ENCODE measurements at regions not wholly inside any gene's neighbourhood (a gene's known extent, or its start where the extent isn't known, plus 50 kb on each side); places are given as distances from the start of the nearest gene placed in this dataset.

- Histone ChIP-seq H3K4me1 (ENCODE audit: insufficient read depth, low read length) (no peaks in the 10 kb centered on the region), H3K9me3 (ENCODE audit: low read length) (peaks cover 2% of the 10 kb centered on the region)
Measured at GRCh38 chr1:55609630-55610029, 394.5 kb upstream of the USP24 start.

GRCh38 chr1:55605155-55605554 is 390.0 kb upstream of the USP24 start:
- Histone ChIP-seq H3K9me3 (ENCODE audit: low read length) (peaks cover 2% of the 10 kb centered on the region), H3K36me3 (ENCODE audit: insufficient read depth, low read length) (no peaks in the 10 kb centered on the region), H3K4me1 (ENCODE audit: insufficient read depth, low read length) (no peaks in the 10 kb centered on the region), H2AFZ (ENCODE audit: low read depth, low read length) (no peak overlapping the region), H3K4me3 (ENCODE audit: low read length) (no peak overlapping the region), H3K27me3 (ENCODE audit: insufficient read depth, low read length) (no peaks in the 10 kb centered on the region)

More at GRCh38 chr1:55609630-55610029, 394.5 kb upstream of the USP24 start:
- Histone ChIP-seq H3K4me3 (ENCODE audit: low read length) (no peak overlapping the region), H3K27me3 (ENCODE audit: insufficient read depth, low read length) (no peaks in the 10 kb centered on the region), H3K36me3 (ENCODE audit: insufficient read depth, low read length) (no peaks in the 10 kb centered on the region), H2AFZ (ENCODE audit: low read depth, low read length) (no peak overlapping the region)

- H2AFZ ChIP-seq (ENCODE audit: low read depth, low read length), result no peak overlapping the region
- no peaks in the 10 kb centered on the region for H3K36me3 ChIP-seq (ENCODE audit: insufficient read depth, low read length)
- H3K4me1 ChIP-seq (ENCODE audit: insufficient read depth, low read length), result no peaks in the 10 kb centered on the region
- H3K9me3 ChIP-seq (ENCODE audit: low read length), result peaks cover 2% of the 10 kb centered on the region
- no peaks in the 10 kb centered on the region for H3K27me3 ChIP-seq (ENCODE audit: insufficient read depth, low read length)
- H3K4me3 ChIP-seq (ENCODE audit: low read length), result no peak overlapping the region
Measured at GRCh38 chr1:55604749-55605148, 389.6 kb upstream of the USP24 start.

GRCh38 chr1:55604179-55604578 is 389.0 kb upstream of the USP24 start:
- Histone ChIP-seq H3K4me1 (ENCODE audit: insufficient read depth, low read length) (no peaks in the 10 kb centered on the region), H3K27me3 (ENCODE audit: insufficient read depth, low read length) (no peaks in the 10 kb centered on the region), H2AFZ (ENCODE audit: low read depth, low read length) (no peak overlapping the region), H3K4me3 (ENCODE audit: low read length) (no peak overlapping the region), H3K9me3 (ENCODE audit: low read length) (peaks cover 2% of the 10 kb centered on the region), H3K36me3 (ENCODE audit: insufficient read depth, low read length) (no peaks in the 10 kb centered on the region)

GRCh38 chr1:55600242-55600641 is 385.1 kb upstream of the USP24 start:
- H3K27me3 ChIP-seq (ENCODE audit: insufficient read depth, low read length), result no peaks in the 10 kb centered on the region
- H3K4me1 ChIP-seq (ENCODE audit: insufficient read depth, low read length), result no peaks in the 10 kb centered on the region
- H3K36me3 ChIP-seq (ENCODE audit: insufficient read depth, low read length), result no peaks in the 10 kb centered on the region
- no peaks in the 10 kb centered on the region for H3K9me3 ChIP-seq (ENCODE audit: low read length)
- no peak overlapping the region for H2AFZ ChIP-seq (ENCODE audit: low read depth, low read length)
- H3K4me3 ChIP-seq (ENCODE audit: low read length), result no peak overlapping the region

- Histone ChIP-seq H3K36me3 (ENCODE audit: insufficient read depth, low read length) (no peaks in the 10 kb centered on the region), H2AFZ (ENCODE audit: low read depth, low read length) (no peak overlapping the region), H3K27me3 (ENCODE audit: insufficient read depth, low read length) (no peaks in the 10 kb centered on the region)
Measured at GRCh38 chr1:55597910-55598309, 382.7 kb upstream of the USP24 start.

GRCh38 chr1:55594701-55595100 is 379.5 kb upstream of the USP24 start:
- no peak overlapping the region for H2AFZ ChIP-seq (ENCODE audit: low read depth, low read length)
- no peaks in the 10 kb centered on the region for H3K9me3 ChIP-seq (ENCODE audit: low read length)
- no peaks in the 10 kb centered on the region for H3K36me3 ChIP-seq (ENCODE audit: insufficient read depth, low read length)
- H3K4me3 ChIP-seq (ENCODE audit: low read length), result no peak overlapping the region
- H3K4me1 ChIP-seq (ENCODE audit: insufficient read depth, low read length), result no peaks in the 10 kb centered on the region
- no peaks in the 10 kb centered on the region for H3K27me3 ChIP-seq (ENCODE audit: insufficient read depth, low read length)

More at GRCh38 chr1:55597910-55598309, 382.7 kb upstream of the USP24 start:
- Histone ChIP-seq H3K4me1 (ENCODE audit: insufficient read depth, low read length) (no peaks in the 10 kb centered on the region), H3K9me3 (ENCODE audit: low read length) (no peaks in the 10 kb centered on the region), H3K4me3 (ENCODE audit: low read length) (no peak overlapping the region)

GRCh38 chr1:55593298-55593697 is 378.1 kb upstream of the USP24 start:
- H3K9me3 ChIP-seq (ENCODE audit: low read length), result no peaks in the 10 kb centered on the region
- H3K27me3 ChIP-seq (ENCODE audit: insufficient read depth, low read length), result no peaks in the 10 kb centered on the region
- no peak overlapping the region for H3K4me3 ChIP-seq (ENCODE audit: low read length)
- H3K4me1 ChIP-seq (ENCODE audit: insufficient read depth, low read length), result no peaks in the 10 kb centered on the region
- H2AFZ ChIP-seq (ENCODE audit: low read depth, low read length), result no peak overlapping the region
- no peaks in the 10 kb centered on the region for H3K36me3 ChIP-seq (ENCODE audit: insufficient read depth, low read length)

GRCh38 chr1:55592122-55592521 is 377.0 kb upstream of the USP24 start:
- Histone ChIP-seq H2AFZ (ENCODE audit: low read depth, low read length) (no peak overlapping the region), H3K4me1 (ENCODE audit: insufficient read depth, low read length) (no peaks in the 10 kb centered on the region), H3K27me3 (ENCODE audit: insufficient read depth, low read length) (no peaks in the 10 kb centered on the region), H3K9me3 (ENCODE audit: low read length) (no peaks in the 10 kb centered on the region), H3K36me3 (ENCODE audit: insufficient read depth, low read length) (no peaks in the 10 kb centered on the region), H3K4me3 (ENCODE audit: low read length) (no peak overlapping the region)

- Histone ChIP-seq H3K4me1 (ENCODE audit: insufficient read depth, low read length) (peaks cover 3% of the 10 kb centered on the region), H3K36me3 (ENCODE audit: insufficient read depth, low read length) (no peaks in the 10 kb centered on the region), H3K9me3 (ENCODE audit: low read length) (no peaks in the 10 kb centered on the region), H3K27me3 (ENCODE audit: insufficient read depth, low read length) (no peaks in the 10 kb centered on the region), H3K4me3 (ENCODE audit: low read length) (no peak overlapping the region), H2AFZ (ENCODE audit: low read depth, low read length) (no peak overlapping the region)
Measured at GRCh38 chr1:55589671-55590297, 374.6 kb upstream of the USP24 start.

- peaks cover 6% of the 10 kb centered on the region for H3K4me1 ChIP-seq (ENCODE audit: insufficient read depth, low read length)
- H3K27me3 ChIP-seq (ENCODE audit: insufficient read depth, low read length), result no peaks in the 10 kb centered on the region
- no peak overlapping the region for H2AFZ ChIP-seq (ENCODE audit: low read depth, low read length)
- no peaks in the 10 kb centered on the region for H3K36me3 ChIP-seq (ENCODE audit: insufficient read depth, low read length)
- no peaks in the 10 kb centered on the region for H3K9me3 ChIP-seq (ENCODE audit: low read length)
- H3K4me3 ChIP-seq (ENCODE audit: low read length), result no peak overlapping the region
Measured at GRCh38 chr1:55588309-55588708, 373.1 kb upstream of the USP24 start.

- H3K9me3 ChIP-seq (ENCODE audit: low read length), result no peaks in the 10 kb centered on the region
- no peaks in the 10 kb centered on the region for H3K27me3 ChIP-seq (ENCODE audit: insufficient read depth, low read length)
- no peaks in the 10 kb centered on the region for H3K36me3 ChIP-seq (ENCODE audit: insufficient read depth, low read length)
- H3K4me1 ChIP-seq (ENCODE audit: insufficient read depth, low read length), result peaks cover 6% of the 10 kb centered on the region
- H2AFZ ChIP-seq (ENCODE audit: low read depth, low read length), result no peak overlapping the region
- H3K4me3 ChIP-seq (ENCODE audit: low read length), result no peak overlapping the region
Measured at GRCh38 chr1:55586771-55587170, 371.6 kb upstream of the USP24 start.

- no peaks in the 10 kb centered on the region for H3K27me3 ChIP-seq (ENCODE audit: insufficient read depth, low read length)
- no peaks in the 10 kb centered on the region for H3K9me3 ChIP-seq (ENCODE audit: low read length)
- H2AFZ ChIP-seq (ENCODE audit: low read depth, low read length), result no peak overlapping the region
- no peaks in the 10 kb centered on the region for H3K36me3 ChIP-seq (ENCODE audit: insufficient read depth, low read length)
- no peak overlapping the region for H3K4me3 ChIP-seq (ENCODE audit: low read length)
- H3K4me1 ChIP-seq (ENCODE audit: insufficient read depth, low read length), result peaks cover 6% of the 10 kb centered on the region
Measured at GRCh38 chr1:55585402-55585792, 370.2 kb upstream of the USP24 start.

Data from neuron (in vitro differentiated cells).